Karpas-422 (cell line): ENCODE measurements at regions not wholly inside any gene's neighbourhood (a gene's known extent, or its start where the extent isn't known, plus 50 kb on each side); places are given as distances from the start of the nearest gene placed in this dataset.

ENCODE experiments used
- DNase-seq: peaks from one replicate; pipeline ENCODE4 v3.0.0-alpha.2; 2015
- H2AFZ ChIP-seq: fragments of 200-600 bp; sonication (generic); 2 replicates; pipeline ENCODE4 v1.6.1; 2014; ENCODE audit warnings: antibody characterized with exemption, low read length, mixed read lengths
- H3K27ac ChIP-seq: fragments of 200-600 bp; sonication (generic); 2 replicates; pipeline ENCODE4 v1.5.1; 2014; ENCODE audit warnings: mild to moderate bottlenecking, low read length, moderate library complexity
- H3K27me3 ChIP-seq: fragments of 200-600 bp; sonication (generic); 2 replicates; pipeline ENCODE4 v1.6.1; 2014; ENCODE audit warnings: low read length, mixed read lengths
- H3K36me3 ChIP-seq: fragments of 200-600 bp; sonication (generic); 2 replicates; pipeline ENCODE4 v1.6.1; 2014; ENCODE audit warnings: low read length, mixed read lengths; ENCODE audit not compliant: insufficient read depth
- H3K4me1 ChIP-seq: fragments of 200-600 bp; sonication (generic); 2 replicates; pipeline ENCODE4 v1.6.1; 2014; ENCODE audit warnings: mild to moderate bottlenecking, low read length, mixed read lengths
- H3K4me2 ChIP-seq: fragments of 200-600 bp; sonication (generic); 2 replicates; pipeline ENCODE4 v1.6.1; 2014; ENCODE audit warnings: low read length, low read depth, mild to moderate bottlenecking; ENCODE audit not compliant: poor library complexity, severe bottlenecking
- H3K4me3 ChIP-seq: fragments of 200-600 bp; sonication (generic); 2 replicates; pipeline ENCODE4 v1.5.1; 2014; ENCODE audit warnings: mild to moderate bottlenecking, antibody characterized with exemption, low read length, mixed read lengths
- H3K79me2 ChIP-seq: fragments of 200-600 bp; sonication (generic); 2 replicates; pipeline ENCODE4 v1.6.1; 2014; ENCODE audit warnings: mild to moderate bottlenecking, low read length, mixed read lengths
- H3K9ac ChIP-seq: fragments of 200-600 bp; sonication (generic); 2 replicates; pipeline ENCODE4 v1.6.0; 2014; ENCODE audit warnings: low read length
- H3K9me2 ChIP-seq: fragments of 200-600 bp; sonication (generic), shearing (Covaris generic); replicated peaks from 2 replicates; pipeline ENCODE4 v1.6.0; 2014; ENCODE audit warnings: mild to moderate bottlenecking, low read length, moderate library complexity; ENCODE audit not compliant: insufficient read depth
- H3K9me3 ChIP-seq: fragments of 300-700, 200-600 bp; sonication (generic); 2 replicates; pipeline ENCODE4 v1.6.1; 2014; ENCODE audit warnings: low read length, mixed read lengths
- H4K20me1 ChIP-seq: fragments of 200-600 bp; sonication (generic); 2 replicates; pipeline ENCODE4 v1.6.1; 2014; ENCODE audit warnings: mild to moderate bottlenecking, antibody characterized with exemption, low read length, low read depth; ENCODE audit not compliant: insufficient read depth

- Histone ChIP-seq H2AFZ (no peak overlapping the region), H3K9ac (no peak overlapping the region), H3K36me3 (no peaks in the 10 kb centered on the region), H3K9me2 (no peaks in the 10 kb centered on the region), H4K20me1 (no peaks in the 10 kb centered on the region), H3K27me3 (no peaks in the 10 kb centered on the region), H3K4me1 (no peaks in the 10 kb centered on the region), H3K4me3 (no peak overlapping the region), H3K27ac (no peak overlapping the region), H3K4me2 (no peak overlapping the region), H3K79me2 (no peaks in the 10 kb centered on the region), H3K9me3 (no peaks in the 10 kb centered on the region)
- DNase-seq, result peak; percentile 4
These were observed 320.2 kb upstream of the SULF2 start for GRCh38 chr20:48105526-48105925.

GRCh38 chr20:48102931-48103660, 317.8 kb upstream of the SULF2 start:
- Histone ChIP-seq H3K9me3 (no peaks in the 10 kb centered on the region), H3K36me3 (no peaks in the 10 kb centered on the region), H3K27me3 (no peaks in the 10 kb centered on the region), H3K79me2 (no peaks in the 10 kb centered on the region), H3K4me1 (no peaks in the 10 kb centered on the region), H3K27ac (no peak overlapping the region), H3K9ac (no peak overlapping the region), H4K20me1 (no peaks in the 10 kb centered on the region), H2AFZ (no peak overlapping the region), H3K9me2 (no peaks in the 10 kb centered on the region), H3K4me3 (no peak overlapping the region), H3K4me2 (no peak overlapping the region)
- peak; percentile 32 for DNase-seq

GRCh38 chr20:48102076-48102787, 317.0 kb upstream of the SULF2 start:
- no peaks in the 10 kb centered on the region for H3K27me3 ChIP-seq
- H3K4me2 ChIP-seq, result no peak overlapping the region
- no peaks in the 10 kb centered on the region for H3K4me1 ChIP-seq
- H3K9me3 ChIP-seq, result no peaks in the 10 kb centered on the region
- DNase-seq, result peak; percentile 5
- H3K79me2 ChIP-seq, result no peaks in the 10 kb centered on the region
- H3K36me3 ChIP-seq, result no peaks in the 10 kb centered on the region
- no peak overlapping the region for H3K4me3 ChIP-seq
- no peaks in the 10 kb centered on the region for H4K20me1 ChIP-seq
- no peak overlapping the region for H3K9ac ChIP-seq
- H3K9me2 ChIP-seq, result no peaks in the 10 kb centered on the region
- H2AFZ ChIP-seq, result no peak overlapping the region
- H3K27ac ChIP-seq, result no peak overlapping the region

GRCh38 chr20:48100483-48100882, 315.2 kb upstream of the SULF2 start:
- no peak overlapping the region for H3K4me2 ChIP-seq
- H3K4me3 ChIP-seq, result no peak overlapping the region
- H3K79me2 ChIP-seq, result no peaks in the 10 kb centered on the region
- no peak overlapping the region for H2AFZ ChIP-seq
- no peak overlapping the region for H3K27ac ChIP-seq
- no peaks in the 10 kb centered on the region for H3K36me3 ChIP-seq
- no peaks in the 10 kb centered on the region for H3K4me1 ChIP-seq
- H4K20me1 ChIP-seq, result no peaks in the 10 kb centered on the region
- H3K9me2 ChIP-seq, result no peaks in the 10 kb centered on the region
- DNase-seq, result no peak
- no peak overlapping the region for H3K9ac ChIP-seq
- no peaks in the 10 kb centered on the region for H3K27me3 ChIP-seq
- H3K9me3 ChIP-seq, result no peaks in the 10 kb centered on the region

- Histone ChIP-seq H3K9me3 (no peaks in the 10 kb centered on the region), H3K9ac (no peak overlapping the region), H4K20me1 (no peaks in the 10 kb centered on the region), H2AFZ (no peak overlapping the region), H3K4me2 (no peak overlapping the region), H3K79me2 (no peaks in the 10 kb centered on the region), H3K27me3 (no peaks in the 10 kb centered on the region), H3K27ac (no peak overlapping the region), H3K4me3 (no peak overlapping the region), H3K36me3 (no peaks in the 10 kb centered on the region), H3K4me1 (no peaks in the 10 kb centered on the region), H3K9me2 (no peaks in the 10 kb centered on the region)
- peak; percentile 26 for DNase-seq
These were observed 313.6 kb upstream of the SULF2 start for GRCh38 chr20:48098866-48099265.

GRCh38 chr20:48098099-48098498, 312.8 kb upstream of the SULF2 start:
- Histone ChIP-seq H3K9me3 (no peaks in the 10 kb centered on the region), H4K20me1 (no peaks in the 10 kb centered on the region), H3K4me1 (no peaks in the 10 kb centered on the region), H3K27me3 (no peaks in the 10 kb centered on the region), H3K27ac (no peak overlapping the region), H3K79me2 (no peaks in the 10 kb centered on the region), H3K9ac (no peak overlapping the region), H3K4me3 (no peak overlapping the region), H2AFZ (no peak overlapping the region), H3K9me2 (no peaks in the 10 kb centered on the region), H3K4me2 (no peak overlapping the region), H3K36me3 (no peaks in the 10 kb centered on the region)
- peak; percentile 56 for DNase-seq

GRCh38 chr20:48096957-48097890, 311.9 kb upstream of the SULF2 start:
- no peak overlapping the region for H3K4me2 ChIP-seq
- no peak overlapping the region for H3K27ac ChIP-seq
- no peak overlapping the region for H2AFZ ChIP-seq
- no peaks in the 10 kb centered on the region for H3K36me3 ChIP-seq
- H3K9ac ChIP-seq, result no peak overlapping the region
- no peaks in the 10 kb centered on the region for H3K79me2 ChIP-seq
- H3K4me3 ChIP-seq, result no peak overlapping the region
- no peaks in the 10 kb centered on the region for H3K27me3 ChIP-seq
- peak; percentile 20 for DNase-seq
- H3K9me2 ChIP-seq, result no peaks in the 10 kb centered on the region
- no peaks in the 10 kb centered on the region for H3K9me3 ChIP-seq
- no peaks in the 10 kb centered on the region for H3K4me1 ChIP-seq
- no peaks in the 10 kb centered on the region for H4K20me1 ChIP-seq
